ENCODE measurements at regions not wholly inside any gene's neighbourhood (a gene's known extent, or its start where the extent isn't known, plus 50 kb on each side); places are given as distances from the start of the nearest gene placed in this dataset.

DNA sequence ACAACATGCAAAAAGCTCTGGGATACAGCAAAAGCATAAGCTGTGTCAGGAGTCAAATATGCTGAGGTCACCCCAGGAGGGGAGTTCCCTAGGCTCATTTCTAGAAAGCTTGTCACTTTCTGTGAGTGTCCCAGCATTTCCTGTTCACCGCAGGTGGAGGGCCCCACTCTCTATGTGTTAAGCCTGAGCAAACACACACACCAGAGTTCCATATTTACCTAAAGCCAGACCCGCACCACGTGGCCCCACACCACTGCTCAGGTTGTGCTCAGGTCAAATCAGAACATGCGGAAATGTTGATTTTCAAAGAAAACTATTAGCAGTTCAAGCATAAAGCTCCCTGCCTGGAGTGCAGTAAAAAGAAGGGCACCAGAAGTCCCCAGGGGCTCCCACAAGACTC, 259.6 kb upstream of the PPP2R2D start (continued):
- TF ChIP-seq CREM (IDR thresholded peaks at IDR 0.05) (0 out of 2 replicates have a peak, but pooled peaks have one; percentile 20), CREM (CRISPR knock-in tag; IDR thresholded peaks at IDR 0.05) (no peak), ZFAT (CRISPR knock-in tag; conservative IDR thresholded peaks at IDR 0.05) (no peak), ZC3H4 (CRISPR knock-in tag; IDR thresholded peaks at IDR 0.05; ENCODE audit: borderline replicate concordance) (no peak), JARID2 (CRISPR knock-in tag; IDR thresholded peaks at IDR 0.05; ENCODE audit: insufficient replicate concordance) (no peak), ZNF766 (CRISPR knock-in tag; IDR thresholded peaks at IDR 0.05; ENCODE audit: borderline replicate concordance) (no peak), GFI1 (CRISPR knock-in tag; IDR thresholded peaks at IDR 0.05; ENCODE audit: borderline replicate concordance) (peak; percentile 62; the same call in 1 of the 2 replicates), SSRP1 (CRISPR knock-in tag; IDR thresholded peaks at IDR 0.05) (no peak), PAWR (CRISPR knock-in tag; IDR thresholded peaks at IDR 0.05; ENCODE audit: borderline replicate concordance) (no peak), ZFP37 (CRISPR knock-in tag; IDR thresholded peaks at IDR 0.05; ENCODE audit: borderline replicate concordance) (no peak), ZSCAN22 (CRISPR knock-in tag; IDR thresholded peaks at IDR 0.05) (no peak), ZNF256 (CRISPR knock-in tag; conservative IDR thresholded peaks at IDR 0.05) (no peak), GABPA (IDR thresholded peaks at IDR 0.05; ENCODE audit: low read depth, low read length) (no peak), GABPA (CRISPR knock-in tag; IDR thresholded peaks at IDR 0.05; ENCODE audit: low read depth) (peak; percentile 43; the same call in 1 of the 2 replicates), BCL6 (CRISPR knock-in tag; IDR thresholded peaks at IDR 0.05) (peak; percentile 96), POLR2AphosphoS2 (IDR thresholded peaks at IDR 0.05; ENCODE audit: low read depth, low read length) (no peak), ZSCAN12 (CRISPR knock-in tag; IDR thresholded peaks at IDR 0.05) (no peak), ZNF263 (CRISPR knock-in tag; IDR thresholded peaks at IDR 0.05) (no peak), ZNF30 (CRISPR knock-in tag; IDR thresholded peaks at IDR 0.05) (no peak), KMT2B (CRISPR knock-in tag; IDR thresholded peaks at IDR 0.05) (no peak), NKX3-1 (CRISPR knock-in tag; IDR thresholded peaks at IDR 0.05) (no peak), ZNF136 (CRISPR knock-in tag; IDR thresholded peaks at IDR 0.05; ENCODE audit: low read depth) (no peak), NAIF1 (CRISPR knock-in tag; IDR thresholded peaks at IDR 0.05; ENCODE audit: borderline replicate concordance) (no peak), HNRNPH1 (optimal IDR thresholded peaks at IDR 0.05; ENCODE audit: low read depth, low read length) (no peak), MYC (CRISPR knock-in tag; IDR thresholded peaks at IDR 0.05; ENCODE audit: borderline replicate concordance) (peak; percentile 41; the same call in 1 of the 2 replicates), KDM1A (CRISPR knock-in tag; IDR thresholded peaks at IDR 0.05) (no peak), MED13 (CRISPR knock-in tag; IDR thresholded peaks at IDR 0.05) (no peak), ISL2 (CRISPR knock-in tag; IDR thresholded peaks at IDR 0.05) (no peak), NCOR1 (IDR thresholded peaks at IDR 0.05; ENCODE audit: borderline replicate concordance, low read length) (no peak)
- TF ChIP-seq, protein P1, sequence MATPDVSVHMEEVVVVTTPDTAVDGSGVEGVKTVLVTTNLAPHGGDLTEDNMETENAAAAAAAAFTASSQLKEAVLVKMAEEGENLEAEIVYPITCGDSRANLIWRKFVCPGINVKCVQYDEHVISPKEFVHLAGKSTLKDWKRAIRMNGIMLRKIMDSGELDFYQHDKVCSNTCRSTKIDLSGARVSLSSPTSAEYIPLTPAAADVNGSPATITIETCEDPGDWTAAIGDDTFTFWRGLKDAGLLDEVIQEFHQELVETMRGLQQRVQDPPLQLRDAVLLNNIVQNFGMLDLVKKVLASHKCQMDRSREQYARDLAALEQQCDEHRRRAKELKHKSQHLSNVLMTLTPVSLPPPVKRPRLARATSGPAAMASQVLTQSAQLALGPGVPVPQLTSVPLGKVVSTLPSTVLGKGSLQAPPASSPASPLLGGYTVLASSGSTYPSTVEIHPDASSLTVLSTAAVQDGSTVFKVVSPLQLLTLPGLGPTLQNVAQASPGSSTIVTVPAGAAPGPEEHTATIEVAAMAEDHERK (CRISPR knock-in tag; IDR thresholded peaks at IDR 0.05; ENCODE audit: low read depth), result no peak
- TF ChIP-seq, protein P2, sequence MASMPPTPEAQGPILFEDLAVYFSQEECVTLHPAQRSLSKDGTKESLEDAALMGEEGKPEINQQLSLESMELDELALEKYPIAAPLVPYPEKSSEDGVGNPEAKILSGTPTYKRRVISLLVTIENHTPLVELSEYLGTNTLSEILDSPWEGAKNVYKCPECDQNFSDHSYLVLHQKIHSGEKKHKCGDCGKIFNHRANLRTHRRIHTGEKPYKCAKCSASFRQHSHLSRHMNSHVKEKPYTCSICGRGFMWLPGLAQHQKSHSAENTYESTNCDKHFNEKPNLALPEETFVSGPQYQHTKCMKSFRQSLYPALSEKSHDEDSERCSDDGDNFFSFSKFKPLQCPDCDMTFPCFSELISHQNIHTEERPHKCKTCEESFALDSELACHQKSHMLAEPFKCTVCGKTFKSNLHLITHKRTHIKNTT (CRISPR knock-in tag; IDR thresholded peaks at IDR 0.05), result no peak
